BLaER1 treated with 17β-estradiol and CSF1 and Interleukin-3, amounts not matched to agents 10 nM and 100 nM (cell line): ENCODE measurements at regions not wholly inside any gene's neighbourhood (a gene's known extent, or its start where the extent isn't known, plus 50 kb on each side); places are given as distances from the start of the nearest gene placed in this dataset.

Experiments
- H3K27ac ChIP-seq, 11 experiments: shearing (Covaris generic); formaldehyde crosslinking; 2 replicates each; pipeline ENCODE4 v1.8.1; 2022
- H3K27me3 ChIP-seq, 11 experiments: shearing (Covaris generic); formaldehyde crosslinking; 2 replicates each; pipeline ENCODE4 v1.8.1; 2022
- H3K36me3 ChIP-seq, 11 experiments: shearing (Covaris generic); formaldehyde crosslinking; 2 replicates each; pipeline ENCODE4 v1.8.1; 2022
- H3K4me1 ChIP-seq, 10 experiments: shearing (Covaris generic); formaldehyde crosslinking; 2 replicates each; pipeline ENCODE4 v1.8.1; 2022
- H3K4me2 ChIP-seq, 11 experiments: shearing (Covaris generic); formaldehyde crosslinking; 2 replicates each; pipeline ENCODE4 v1.8.1; 2022
- H3K4me3 ChIP-seq, 10 experiments: shearing (Covaris generic); formaldehyde crosslinking; 2 replicates each; pipeline ENCODE4 v1.8.1; 2022
- H3K9ac ChIP-seq, 11 experiments: shearing (Covaris generic); formaldehyde crosslinking; 2 replicates each; pipeline ENCODE4 v1.8.1; 2022
- H3K9me3 ChIP-seq, 11 experiments: shearing (Covaris generic); formaldehyde crosslinking; replicated peaks in 1 of 11; 2 replicates each; pipeline ENCODE4 v1.8.1; 2022
- H4K20me1 ChIP-seq, 11 experiments: shearing (Covaris generic); formaldehyde crosslinking; 2 replicates each; pipeline ENCODE4 v1.8.1; 2022
- Cebpa-rat ChIP-seq, 11 experiments: shearing (Covaris generic); IDR thresholded peaks; 2 replicates each; pipeline ENCODE4 v1.8.1; 2022

DNA sequence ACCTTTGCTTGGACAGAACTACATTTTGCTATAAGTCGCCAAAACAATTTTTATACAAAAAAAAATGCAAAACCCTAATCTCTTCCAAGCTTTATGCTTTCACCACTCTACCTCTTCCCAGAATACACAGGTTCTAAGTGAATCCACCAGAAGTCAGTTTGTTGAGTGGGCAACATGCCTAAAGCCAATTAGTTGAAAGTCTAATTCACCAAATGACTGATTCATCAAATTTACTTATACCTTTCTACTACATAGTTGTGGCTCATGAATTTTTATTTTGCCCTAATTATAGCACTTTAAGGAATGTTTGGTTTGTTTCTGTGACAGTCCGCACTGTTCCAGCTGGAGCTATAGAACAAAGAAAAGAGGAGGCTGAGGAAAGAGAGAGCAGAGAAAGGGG lies 265.9 kb upstream of the TGFBR2 start:
- no peak for TF ChIP-seq Cebpa-rat (IDR thresholded peaks at IDR 0.05)
- peaks cover 0 to 6% (median 2%) of the 10 kb centered on the region in 11 experiments; a peak in 3 of 22 replicates for H3K9me3 ChIP-seq
- no peak overlapping the region for H3K27ac ChIP-seq

DNA sequence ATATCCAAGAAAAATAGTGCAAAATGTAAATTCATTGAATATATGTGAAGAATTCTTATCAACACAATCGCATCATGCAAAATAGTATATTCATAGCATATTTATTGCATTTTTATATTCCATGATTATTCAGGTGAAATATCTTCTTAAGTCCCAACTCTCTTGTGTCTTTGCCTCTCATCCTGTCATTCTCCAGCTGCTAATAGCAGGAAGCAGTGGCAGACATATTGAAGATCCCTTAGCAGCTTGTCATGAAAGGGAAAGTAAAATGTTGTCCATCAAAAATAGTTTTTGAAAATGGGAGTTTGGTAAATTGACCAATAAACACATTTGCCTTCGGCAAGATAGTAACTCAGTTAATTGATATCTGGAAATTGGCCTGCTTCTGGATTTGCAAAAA lies 265.3 kb upstream of the TGFBR2 start:
- peaks cover 0 to 2% (median 0%) of the 10 kb centered on the region in 10 experiments; a peak in 4 of 20 replicates for H3K4me1 ChIP-seq
- TF ChIP-seq Cebpa-rat (IDR thresholded peaks at IDR 0.05): no peak
- peaks cover 0 to 6% (median 2%) of the 10 kb centered on the region in 11 experiments; a peak in 3 of 22 replicates for H3K9me3 ChIP-seq
- H3K27me3 ChIP-seq: no peaks in the 10 kb centered on the region
- no peak overlapping the region for H3K4me3 ChIP-seq
- no peak overlapping the region for H3K27ac ChIP-seq
- H3K36me3 ChIP-seq: no peaks in the 10 kb centered on the region
- H3K9ac ChIP-seq: no peak overlapping the region
- no peak overlapping the region for H3K4me2 ChIP-seq
- no peaks in the 10 kb centered on the region for H4K20me1 ChIP-seq

More for the DNA sequence above, 265.9 kb upstream of the TGFBR2 start:
- no peaks in the 10 kb centered on the region for H3K27me3 ChIP-seq
- H3K4me2 ChIP-seq: no peak overlapping the region
- H3K4me1 ChIP-seq: no peaks in the 10 kb centered on the region; a peak in 1 of 20 replicates
- no peak overlapping the region for H3K4me3 ChIP-seq
- no peaks in the 10 kb centered on the region for H4K20me1 ChIP-seq
- H3K9ac ChIP-seq: no peak overlapping the region
- H3K36me3 ChIP-seq: no peaks in the 10 kb centered on the region

DNA sequence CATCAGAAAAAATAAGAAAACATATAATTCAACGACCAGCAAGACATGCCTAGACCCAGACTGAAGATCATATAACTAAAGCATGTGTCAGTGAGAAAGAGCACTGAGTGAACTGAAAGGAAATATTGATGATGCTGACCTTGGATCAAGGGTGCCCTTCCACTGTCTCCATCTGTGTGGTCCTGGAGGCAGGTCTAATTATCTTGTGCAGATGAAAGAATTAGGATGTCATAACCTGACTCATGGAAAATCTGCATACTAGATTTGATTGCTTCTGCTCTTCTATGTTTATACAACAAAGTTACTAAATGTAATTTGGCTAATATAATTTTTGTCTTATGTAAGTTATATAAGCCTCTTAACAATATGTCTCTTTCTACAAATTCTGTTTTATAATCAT lies 264.6 kb upstream of the TGFBR2 start:
- Histone ChIP-seq H3K4me1 (peaks cover 0 to 10% (median 0%) of the 10 kb centered on the region in 10 experiments; a peak in 4 of 20 replicates), H4K20me1 (no peaks in the 10 kb centered on the region), H3K36me3 (no peaks in the 10 kb centered on the region), H3K9ac (no peak overlapping the region), H3K4me2 (no peak overlapping the region), H3K27me3 (no peaks in the 10 kb centered on the region), H3K27ac (no peak overlapping the region), H3K9me3 (peaks cover 0 to 6% (median 2%) of the 10 kb centered on the region in 11 experiments; a peak in 3 of 22 replicates), H3K4me3 (no peak overlapping the region)
- no peak for TF ChIP-seq Cebpa-rat (IDR thresholded peaks at IDR 0.05)

DNA sequence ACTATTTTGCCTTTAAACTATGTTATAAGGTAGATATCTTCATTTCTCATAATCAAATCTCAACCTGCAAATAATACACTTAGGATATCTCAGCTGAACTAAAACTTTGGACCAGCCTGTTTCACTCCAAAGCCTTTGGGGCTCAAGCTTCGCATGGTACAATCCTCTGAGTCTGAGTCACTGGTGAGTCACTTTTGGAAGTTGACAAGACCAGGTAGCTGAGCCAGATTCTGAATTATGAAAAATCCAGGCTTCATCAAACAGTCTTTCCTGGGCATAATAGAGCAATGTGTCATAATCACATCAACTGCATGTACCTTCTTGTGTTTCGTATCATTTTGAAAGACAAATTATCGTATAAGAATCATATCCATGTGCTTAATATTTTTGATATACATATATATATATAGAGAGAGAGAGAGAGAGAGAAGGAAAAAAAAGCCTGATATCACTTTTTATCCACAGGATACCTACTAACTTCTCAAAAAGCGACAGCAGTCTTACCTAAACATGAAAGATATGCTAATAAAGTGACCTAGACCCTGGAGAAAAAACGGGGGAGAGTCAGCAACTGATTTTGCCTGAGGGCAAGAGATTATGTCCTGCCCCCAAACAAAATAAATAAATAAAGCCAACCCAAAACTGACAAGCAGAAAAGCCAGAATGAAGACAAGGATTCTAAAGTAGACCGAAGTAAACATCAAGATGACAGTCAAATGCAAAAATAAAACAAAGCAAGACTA lies 263.9 kb upstream of the TGFBR2 start:
- peaks cover 0 to 5% (median 1%) of the 10 kb centered on the region in 11 experiments; a peak in 3 of 22 replicates for H3K9me3 ChIP-seq
- TF ChIP-seq Cebpa-rat (IDR thresholded peaks at IDR 0.05): no peak
- H3K27me3 ChIP-seq: no peaks in the 10 kb centered on the region
- H3K4me3 ChIP-seq: no peak overlapping the region
- H3K27ac ChIP-seq: no peak overlapping the region
- H3K4me2 ChIP-seq: no peak overlapping the region
- no peak overlapping the region for H3K9ac ChIP-seq
- H4K20me1 ChIP-seq: no peaks in the 10 kb centered on the region
- H3K4me1 ChIP-seq: peaks cover 0 to 16% (median 0%) of the 10 kb centered on the region in 10 experiments; a peak in 6 of 20 replicates
- H3K36me3 ChIP-seq: no peaks in the 10 kb centered on the region

DNA sequence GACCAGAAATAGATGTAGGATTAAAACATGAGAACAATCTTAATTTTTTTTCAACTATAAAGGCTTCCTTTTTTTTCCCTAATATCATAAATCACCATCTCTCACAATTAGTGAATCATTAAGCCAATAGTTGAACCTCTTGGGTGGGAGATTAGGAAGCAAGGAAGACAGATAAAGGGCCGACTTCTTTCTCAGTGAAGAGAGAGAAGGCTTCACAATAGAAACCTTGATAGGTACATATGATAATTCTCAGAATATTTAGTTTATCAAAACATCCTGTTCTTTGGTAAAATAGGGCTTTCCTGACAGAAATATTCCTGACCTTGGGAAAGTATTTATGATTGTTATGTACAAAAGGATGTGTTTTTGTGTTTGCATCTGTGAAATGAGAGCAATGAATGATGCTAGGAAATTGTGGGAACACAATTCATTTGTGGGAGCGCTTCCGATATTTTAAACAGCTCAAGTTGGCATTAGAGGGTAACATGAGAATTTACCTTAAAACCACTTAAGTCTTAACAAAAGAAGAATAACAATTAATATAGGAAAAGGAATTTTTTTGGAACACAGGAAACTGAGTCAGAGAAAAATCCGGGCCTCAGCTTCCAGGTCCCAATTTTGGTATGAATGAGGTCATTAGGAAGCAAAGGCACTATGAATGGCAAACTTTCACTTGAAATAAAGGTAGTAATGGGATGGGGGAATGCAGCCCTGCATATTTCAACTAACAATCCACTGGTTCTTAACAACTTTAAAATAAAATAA lies 263.2 kb upstream of the TGFBR2 start:
- Histone ChIP-seq H3K4me2 (no peak overlapping the region), H3K4me1 (peaks cover 0 to 24% (median 5%) of the 10 kb centered on the region in 10 experiments; a peak in 7 of 20 replicates), H3K9ac (no peak overlapping the region), H4K20me1 (no peaks in the 10 kb centered on the region), H3K4me3 (no peak overlapping the region), H3K36me3 (no peaks in the 10 kb centered on the region), H3K27me3 (no peaks in the 10 kb centered on the region), H3K9me3 (no peaks in the 10 kb centered on the region), H3K27ac (no peak overlapping the region)
- no peak for TF ChIP-seq Cebpa-rat (IDR thresholded peaks at IDR 0.05)

DNA sequence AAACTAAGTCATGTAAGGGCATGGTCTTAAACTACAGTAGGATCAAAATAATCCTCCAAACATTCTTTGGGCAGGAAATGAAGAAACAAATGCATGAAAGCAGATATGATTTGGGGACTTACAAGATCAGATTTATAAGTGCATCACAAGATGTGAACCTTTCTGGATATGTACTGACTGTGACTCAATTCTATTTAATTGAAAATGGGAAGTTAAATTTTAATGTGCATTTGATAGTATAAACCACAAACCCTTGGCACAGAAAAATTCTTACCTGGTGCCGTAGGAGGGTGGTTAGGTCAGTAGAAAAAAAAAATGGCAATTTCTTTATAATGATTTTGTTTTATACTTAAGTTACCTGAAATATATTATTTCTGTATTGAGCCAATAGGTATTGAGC lies 262.5 kb upstream of the TGFBR2 start:
- Histone ChIP-seq H3K4me1 (peaks cover 0 to 24% (median 5%) of the 10 kb centered on the region in 10 experiments; a peak in 7 of 20 replicates), H3K4me3 (no peak overlapping the region), H3K9ac (no peak overlapping the region), H3K27me3 (no peaks in the 10 kb centered on the region), H4K20me1 (no peaks in the 10 kb centered on the region), H3K27ac (no peak overlapping the region), H3K9me3 (no peaks in the 10 kb centered on the region), H3K4me2 (no peak overlapping the region), H3K36me3 (no peaks in the 10 kb centered on the region)
- no peak for TF ChIP-seq Cebpa-rat (IDR thresholded peaks at IDR 0.05)

DNA sequence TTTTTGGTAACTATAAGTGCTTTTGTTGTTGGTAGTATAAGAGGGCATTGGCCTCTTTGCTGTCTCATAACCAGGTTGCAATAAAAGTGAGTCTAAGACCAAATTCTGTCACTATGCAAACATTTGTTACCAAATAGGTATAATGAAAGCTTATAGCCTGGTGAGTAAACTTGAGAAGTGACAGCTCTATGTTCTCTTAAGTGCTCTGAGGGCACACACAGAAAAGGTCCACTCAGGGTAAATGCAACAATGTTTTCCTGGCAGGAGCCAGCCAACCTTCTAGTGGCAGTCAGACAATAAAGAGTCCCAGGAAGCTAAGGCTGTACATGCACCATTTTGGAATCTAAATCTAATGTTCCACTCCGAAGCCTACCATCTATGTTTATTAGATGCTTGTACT lies 262.1 kb upstream of the TGFBR2 start:
- no peak overlapping the region for H3K27ac ChIP-seq
- no peak overlapping the region for H3K4me3 ChIP-seq
- no peaks in the 10 kb centered on the region for H4K20me1 ChIP-seq
- H3K36me3 ChIP-seq: no peaks in the 10 kb centered on the region
- TF ChIP-seq Cebpa-rat (IDR thresholded peaks at IDR 0.05): no peak
- no peaks in the 10 kb centered on the region for H3K27me3 ChIP-seq
- peaks cover 0 to 24% (median 5%) of the 10 kb centered on the region in 10 experiments; a peak in 7 of 20 replicates for H3K4me1 ChIP-seq
- no peaks in the 10 kb centered on the region for H3K9me3 ChIP-seq
- H3K9ac ChIP-seq: no peak overlapping the region
- no peak overlapping the region for H3K4me2 ChIP-seq

DNA sequence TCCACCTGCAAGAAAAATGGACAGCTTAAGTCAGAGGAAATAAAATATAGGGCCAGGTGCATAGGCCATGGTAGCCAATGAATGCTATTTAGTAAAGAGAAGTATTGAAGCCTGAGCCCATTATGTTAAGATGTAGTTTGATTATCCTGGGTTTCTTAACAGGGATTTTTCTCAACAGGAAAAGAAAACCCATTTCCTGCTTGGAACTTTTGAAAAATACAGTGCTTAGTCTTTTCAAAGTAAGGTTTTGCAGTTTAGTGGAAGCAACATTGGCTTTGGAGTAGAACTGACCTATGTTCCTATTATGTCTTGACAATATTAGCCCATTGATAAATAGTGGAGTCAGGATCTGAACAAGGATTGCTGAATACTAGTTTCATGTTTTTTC lies 259.5 kb upstream of the TGFBR2 start:
- Histone ChIP-seq H3K27me3 (no peaks in the 10 kb centered on the region), H3K4me2 (peak overlapping the region in 3 of 11 experiments; percentile 12 to 38 (median 22); a peak in 1 of 22 replicates), H3K4me1 (peaks cover 0 to 33% (median 7%) of the 10 kb centered on the region in 10 experiments; a peak in 10 of 20 replicates), H3K9ac (no peak overlapping the region), H3K36me3 (no peaks in the 10 kb centered on the region), H3K4me3 (no peak overlapping the region), H4K20me1 (no peaks in the 10 kb centered on the region), H3K27ac (no peak overlapping the region), H3K9me3 (no peaks in the 10 kb centered on the region)
- TF ChIP-seq Cebpa-rat (IDR thresholded peaks at IDR 0.05): no peak

DNA sequence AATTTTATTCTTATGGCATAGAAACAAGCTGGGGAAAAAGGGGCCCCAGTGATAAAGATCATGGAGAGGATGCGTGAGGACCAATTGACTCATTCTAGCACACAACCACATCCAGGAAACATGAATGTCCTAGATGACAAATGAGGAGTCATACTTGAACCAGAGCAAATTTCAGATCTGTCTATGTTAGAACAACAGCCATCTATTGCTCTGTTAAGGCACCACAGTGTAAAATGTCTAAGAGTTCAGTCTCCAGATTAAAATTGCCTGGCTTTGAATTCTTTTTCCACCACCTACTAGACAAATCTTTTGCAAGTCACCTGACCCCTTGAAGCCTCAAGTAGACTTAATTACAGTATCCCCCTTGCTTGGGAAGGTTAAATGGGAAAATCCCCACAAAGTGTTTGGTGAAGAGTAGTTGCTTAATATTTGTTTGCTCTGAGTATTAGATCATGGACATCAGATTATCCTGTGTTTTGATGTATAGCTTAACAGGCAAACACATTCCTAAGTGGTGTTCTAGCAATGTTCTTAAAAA lies 258.7 kb upstream of the TGFBR2 start:
- no peak for TF ChIP-seq Cebpa-rat (IDR thresholded peaks at IDR 0.05)
- H3K4me2 ChIP-seq: peak overlapping the region in 5 of 11 experiments; percentile 5 to 41 (median 29); a peak in 6 of 22 replicates
- no peak overlapping the region for H3K9ac ChIP-seq

More for the DNA sequence above, 258.7 kb upstream of the TGFBR2 start:
- Histone ChIP-seq H3K27ac (no peak overlapping the region; a peak in 1 of 22 replicates), H3K9me3 (no peaks in the 10 kb centered on the region), H3K36me3 (no peaks in the 10 kb centered on the region), H3K27me3 (no peaks in the 10 kb centered on the region), H3K4me1 (peaks cover 0 to 33% (median 7%) of the 10 kb centered on the region in 10 experiments; a peak in 10 of 20 replicates), H3K4me3 (no peak overlapping the region), H4K20me1 (no peaks in the 10 kb centered on the region)
